Eye (tissue), 1 donor: ENCODE measurements at regions not wholly inside any gene's neighbourhood (a gene's known extent, or its start where the extent isn't known, plus 50 kb on each side); places are given as distances from the start of the nearest gene placed in this dataset.
"Not testable (repeated sequence)": the region's sequence is repeated elsewhere in the genome, so short reads cannot be mapped to it uniquely, and the experiment has no call there.

Source experiments
- DNase-seq: peaks from one replicate; pipeline ENCODE4 v3.0.0-alpha.2; 2015

- no peak for DNase-seq
Observed at GRCh38 chr2:198909525-198910267, 548.0 kb downstream of the SATB2 start.

DNA sequence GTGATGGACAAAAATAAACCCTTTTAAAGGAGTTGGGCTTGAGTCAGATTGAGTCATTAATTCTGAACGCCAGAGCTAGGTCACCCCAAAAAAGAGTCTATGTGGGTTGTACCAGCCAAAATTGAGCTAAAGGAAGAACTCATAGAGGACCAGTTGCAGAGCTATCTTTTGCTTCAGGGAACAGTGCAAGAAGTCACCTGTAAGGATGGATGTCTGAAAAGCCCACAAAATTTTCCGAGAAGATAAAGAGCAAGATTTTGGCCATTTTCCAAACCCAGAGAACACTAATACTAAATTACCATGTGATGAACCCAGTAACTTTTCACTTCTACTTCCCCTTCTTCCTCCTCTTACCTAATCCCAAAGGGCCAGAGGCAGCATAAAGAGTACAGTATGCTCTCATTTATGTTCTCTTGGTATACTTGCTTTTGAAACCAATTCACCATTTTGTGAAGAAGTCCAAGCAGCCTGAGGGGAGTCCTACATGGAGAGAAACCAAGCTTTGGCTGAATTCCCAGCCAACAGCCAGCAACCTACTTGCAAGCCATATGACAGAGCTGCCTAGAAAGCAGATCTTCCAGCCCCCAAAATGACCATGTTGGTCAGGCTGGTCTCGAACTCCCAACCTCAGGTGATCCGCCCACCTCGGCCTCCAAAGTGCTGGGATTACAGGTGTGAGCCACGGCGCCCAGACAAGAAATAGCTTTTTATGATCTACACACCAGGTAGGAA is 551.7 kb downstream of the SATB2 start:
- DNase-seq, result no peak

DNA sequence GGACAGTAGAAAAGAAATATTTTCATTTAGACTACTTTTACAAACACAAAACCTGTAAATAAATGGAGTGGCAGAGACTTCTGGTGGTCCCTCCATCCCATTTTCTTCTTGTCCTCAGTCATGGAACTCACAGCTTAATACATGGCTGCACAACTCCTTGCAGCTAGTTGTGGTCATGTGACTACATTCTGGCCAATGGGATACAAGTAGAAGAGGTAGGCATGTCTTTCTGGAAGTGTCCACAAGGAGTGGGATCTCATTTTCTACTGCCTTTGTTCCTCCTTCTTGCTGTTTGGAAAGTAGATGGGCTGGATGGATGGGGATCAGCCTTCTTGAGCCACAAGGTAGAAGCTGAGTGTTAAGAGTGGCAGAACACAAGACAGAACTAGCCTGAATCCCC is 555.8 kb downstream of the SATB2 start:
- DNase-seq, result no peak

DNA sequence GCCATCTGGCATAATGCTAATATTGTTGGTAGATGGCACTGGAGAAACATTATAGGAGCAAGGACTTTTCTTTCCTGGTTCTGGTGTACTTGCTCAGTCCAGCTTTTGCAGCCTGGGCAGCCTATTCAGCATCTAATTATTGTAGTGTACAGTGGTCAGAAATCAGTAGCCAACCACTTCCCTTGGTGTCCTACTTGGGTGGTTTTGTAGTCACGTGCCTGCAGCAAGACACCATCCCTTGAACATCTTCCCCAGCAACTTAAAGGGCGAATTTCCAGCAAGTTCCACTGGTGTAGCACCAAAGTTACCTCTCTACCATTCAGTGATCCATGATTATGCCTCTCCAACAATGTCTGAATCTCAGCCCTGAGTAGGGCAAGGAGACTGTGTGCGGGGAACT is 557.6 kb downstream of the SATB2 start:
- no peak for DNase-seq

- DNase-seq, result no peak
Observed at GRCh38 chr2:198890490-198890889, 567.2 kb downstream of the SATB2 start.

DNA sequence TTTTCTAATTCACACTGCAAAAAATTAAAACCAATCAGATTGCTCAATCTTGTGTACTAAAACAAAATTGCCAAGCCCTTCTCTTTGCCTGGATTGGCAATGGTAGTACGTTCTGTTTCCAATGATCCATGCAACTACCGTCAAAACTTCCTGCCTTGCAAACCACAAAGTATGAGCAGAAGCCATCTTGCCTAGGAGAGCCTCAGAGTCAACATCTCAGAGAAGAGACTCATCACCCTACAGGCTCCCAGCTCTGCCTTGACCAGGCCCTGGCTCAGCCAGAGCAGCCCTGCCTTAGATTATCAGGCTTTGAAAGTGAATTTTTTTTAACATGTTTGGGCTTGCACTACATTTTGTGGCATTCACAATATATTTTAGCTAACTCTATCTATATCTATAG is 574.1 kb downstream of the SATB2 start:
- no peak for DNase-seq

DNA sequence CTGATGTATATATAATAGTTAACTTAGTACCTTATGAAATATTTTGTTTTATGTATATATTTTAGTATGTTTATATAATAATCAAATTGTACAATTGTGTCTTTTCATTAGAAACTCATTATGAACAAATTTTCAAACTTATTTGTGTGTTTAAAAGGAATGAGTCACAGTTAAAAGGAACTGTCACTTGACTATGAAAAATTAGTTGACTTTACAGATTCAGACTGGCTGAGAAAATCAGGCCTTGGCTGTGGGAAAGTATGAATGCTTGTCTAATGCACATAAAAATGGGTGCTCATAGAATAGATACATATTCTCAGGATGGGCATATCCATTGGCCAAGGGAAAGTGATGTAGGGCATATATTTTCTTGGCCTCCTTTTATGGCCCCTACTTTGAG is 576.8 kb downstream of the SATB2 start:
- DNase-seq, result no peak

GRCh38 chr2:198880421-198880820 is 577.3 kb downstream of the SATB2 start:
- no peak for DNase-seq

DNA sequence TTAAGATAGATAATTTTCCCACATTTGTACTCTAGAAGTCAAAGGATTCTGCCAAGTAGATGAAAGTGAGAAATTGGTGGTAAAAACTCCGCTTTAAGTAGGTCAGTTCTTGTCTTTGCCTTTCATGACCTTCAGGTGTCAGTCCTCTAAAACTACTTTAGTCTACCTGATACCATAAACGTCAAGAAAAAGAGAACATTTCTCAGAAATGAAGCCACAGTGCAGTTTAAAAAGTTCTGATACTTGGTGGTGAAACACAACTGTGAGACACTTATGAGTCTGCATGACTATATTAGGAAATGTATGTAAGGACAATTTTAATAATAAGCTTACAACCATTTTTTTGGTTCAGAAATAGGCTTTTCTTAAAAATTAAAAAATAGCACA is 583.3 kb downstream of the SATB2 start:
- no peak for DNase-seq

DNA sequence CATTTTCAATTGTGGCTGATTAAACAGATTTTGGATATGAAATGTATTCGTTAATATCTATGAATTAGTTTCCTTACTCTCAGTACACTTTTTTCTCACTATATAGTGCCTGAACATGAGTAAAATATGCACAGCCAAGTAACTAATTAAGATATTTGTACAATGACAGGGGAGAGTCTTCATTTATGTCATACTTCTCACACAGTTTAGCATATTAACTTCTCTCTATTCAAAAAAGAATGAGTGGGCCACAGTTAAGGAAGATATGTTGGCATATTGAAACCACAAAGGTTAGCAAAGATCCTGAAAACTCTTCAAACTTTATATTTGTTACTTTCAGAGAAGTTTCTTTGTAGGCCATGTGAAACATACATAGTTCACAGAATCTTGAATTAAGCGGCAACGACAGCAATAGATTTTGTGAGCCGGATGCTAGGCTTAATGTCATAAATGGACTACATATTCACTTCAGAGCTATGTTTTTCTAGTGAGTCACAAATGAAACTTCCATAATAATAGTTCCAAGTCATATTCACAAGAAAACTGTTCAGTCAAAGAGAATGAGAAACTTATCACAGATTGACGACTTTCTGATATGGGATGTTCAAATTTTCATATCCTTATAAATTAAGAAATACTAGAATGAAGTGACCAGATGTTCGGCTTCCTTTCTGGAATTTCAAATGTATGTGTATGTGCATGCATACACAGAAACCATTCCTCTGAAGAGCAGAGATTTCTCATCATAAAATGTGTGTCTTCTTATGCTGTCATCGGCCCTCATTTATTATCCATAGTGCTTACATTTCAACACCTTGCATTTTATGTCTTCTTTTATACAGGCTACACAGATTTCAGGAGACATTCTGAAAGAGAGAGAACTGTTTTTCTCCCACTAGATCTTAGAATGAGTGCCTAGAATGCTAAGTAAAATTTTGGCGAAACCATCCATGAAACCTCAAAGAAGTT is 584.0 kb downstream of the SATB2 start:
- DNase-seq, result no peak

DNA sequence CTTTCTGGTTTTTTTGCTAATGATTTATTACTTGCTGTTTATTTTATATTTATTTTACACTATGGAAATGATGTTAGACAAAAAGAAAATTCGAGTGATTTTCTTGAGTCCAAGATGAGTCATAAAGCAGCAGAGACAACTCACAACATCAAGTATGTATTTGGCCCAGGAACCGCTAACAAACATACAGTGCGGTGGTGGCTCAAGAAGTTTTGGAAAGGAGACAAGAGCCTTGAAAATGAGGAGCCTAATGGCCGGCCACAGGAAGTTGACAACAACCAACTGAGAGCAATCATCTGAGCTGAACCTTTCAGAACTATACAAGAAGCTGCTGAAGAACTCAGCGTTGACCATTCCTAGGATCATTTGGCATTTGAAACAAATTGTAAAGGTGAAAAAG is 594.1 kb downstream of the SATB2 start:
- DNase-seq, result no peak

- DNase-seq, result no peak
Observed at GRCh38 chr2:198861080-198861479, 596.7 kb downstream of the SATB2 start.

GRCh38 chr2:198857246-198857645 is 600.5 kb downstream of the SATB2 start:
- no peak for DNase-seq

- not testable (repeated sequence) for DNase-seq
Observed at GRCh38 chr2:198855746-198856145, 602.0 kb downstream of the SATB2 start.

DNA sequence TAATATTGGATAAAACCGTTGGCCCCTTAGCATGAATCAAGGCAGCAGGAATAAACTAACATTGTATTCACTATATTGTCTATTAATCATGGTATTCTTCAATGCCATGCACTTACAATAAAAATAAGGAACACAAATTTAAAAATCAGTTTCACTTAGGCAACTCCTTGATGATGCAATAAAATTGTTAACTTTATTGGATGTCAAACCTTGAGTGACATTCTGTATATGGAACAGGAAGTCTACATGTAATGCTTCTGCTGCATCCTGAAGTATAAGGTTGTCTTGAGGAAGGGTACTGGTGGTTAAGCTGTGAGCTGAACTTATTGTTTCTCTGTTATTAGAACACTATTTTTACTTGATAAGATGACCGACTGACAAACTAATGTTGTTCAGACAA is 605.5 kb downstream of the SATB2 start:
- DNase-seq, result no peak

GRCh38 chr2:198825534-198825933 is 632.2 kb downstream of the SATB2 start:
- DNase-seq, result no peak

DNA sequence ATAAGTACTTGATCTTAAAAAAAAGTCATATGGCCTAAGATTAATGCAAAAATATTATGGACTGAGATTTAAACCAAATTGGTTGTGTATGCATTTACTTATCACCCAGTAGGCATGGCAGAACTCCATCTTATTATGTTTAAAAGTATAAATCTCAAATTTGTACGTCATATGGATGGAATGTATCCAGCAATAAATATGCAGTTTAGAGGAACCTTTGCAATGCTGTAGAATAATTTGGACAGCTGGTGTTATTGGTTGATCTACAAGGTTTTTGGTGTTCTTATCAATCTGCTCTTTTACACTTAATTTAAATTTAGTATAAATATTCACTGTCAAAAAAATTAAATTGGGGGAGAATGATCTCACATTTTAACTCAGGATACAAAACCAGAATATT is 640.2 kb downstream of the SATB2 start:
- DNase-seq, result no peak

- no peak for DNase-seq
Observed at GRCh38 chr2:198815626-198816025, 642.1 kb downstream of the SATB2 start.

- DNase-seq, result peak; percentile 29
Observed at GRCh38 chr2:198811198-198811597, 646.5 kb downstream of the SATB2 start.

- DNase-seq, result no peak
Observed at GRCh38 chr2:198809976-198810375, 647.8 kb downstream of the SATB2 start.

DNA sequence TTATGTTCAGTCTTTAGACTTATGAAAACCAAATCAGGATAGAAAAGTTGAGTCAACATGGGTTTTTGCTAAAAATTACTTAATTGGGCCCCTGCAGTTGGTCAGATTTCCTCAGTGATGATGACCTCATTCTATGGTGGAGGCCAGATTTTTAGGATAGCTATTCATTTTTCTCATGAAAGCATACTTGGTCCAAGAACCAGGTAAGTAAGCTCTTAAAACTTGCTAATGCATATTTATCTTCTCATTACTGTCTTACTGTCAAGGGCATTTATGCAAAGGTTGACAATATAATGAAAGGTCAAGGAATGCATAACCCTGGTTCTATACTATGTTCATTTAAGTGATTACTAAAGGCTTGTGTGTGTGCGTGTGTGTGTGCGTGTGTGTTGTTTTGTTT is 650.6 kb downstream of the SATB2 start:
- no peak for DNase-seq

DNA sequence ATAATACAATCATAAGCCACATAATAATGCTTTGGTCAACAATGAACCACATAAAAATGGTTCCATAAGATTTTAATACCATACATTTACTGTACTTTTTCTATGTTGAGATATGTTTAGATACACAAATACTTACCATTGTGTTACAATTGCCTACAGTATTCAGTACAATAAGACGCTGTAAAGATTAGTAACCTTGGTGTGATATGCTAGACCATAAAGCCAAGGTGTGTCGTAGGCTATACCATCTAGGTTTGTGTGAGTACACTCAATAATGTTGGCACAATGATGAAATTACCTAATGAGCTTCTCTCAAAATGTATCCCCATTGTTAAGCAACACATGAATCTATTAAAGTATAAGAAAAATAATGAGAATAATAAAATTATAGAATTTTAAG is 662.3 kb downstream of the SATB2 start:
- no peak for DNase-seq

- DNase-seq, result no peak
Observed at GRCh38 chr2:198791623-198792022, 666.1 kb downstream of the SATB2 start.
